OCI-LY7 (cell line): ENCODE measurements at regions not wholly inside any gene's neighbourhood (a gene's known extent, or its start where the extent isn't known, plus 50 kb on each side); places are given as distances from the start of the nearest gene placed in this dataset.

Experiments
- EZH2phosphoT487 ChIP-seq: fragments of 200-600 bp; sonication (generic); IDR thresholded peaks from 2 replicates; pipeline ENCODE4 v1.6.1; 2018; ENCODE audit warnings: low read depth, borderline replicate concordance, mild to moderate bottlenecking, mixed run types, antibody characterized with exemption, low read length, moderate library complexity, mixed read lengths
- TF ChIP-seq, protein P1 (sequence below): fragments of 200-600 bp; sonication (generic); conservative IDR thresholded peaks from 2 replicates; pipeline ENCODE4 v1.5.1; 2014; ENCODE audit warnings: mild to moderate bottlenecking, antibody characterized with exemption, low read length, moderate library complexity, mixed read lengths

GRCh38 chrX:6906608-6907007 lies 240.9 kb upstream of the STS start:
- TF ChIP-seq, protein P1, sequence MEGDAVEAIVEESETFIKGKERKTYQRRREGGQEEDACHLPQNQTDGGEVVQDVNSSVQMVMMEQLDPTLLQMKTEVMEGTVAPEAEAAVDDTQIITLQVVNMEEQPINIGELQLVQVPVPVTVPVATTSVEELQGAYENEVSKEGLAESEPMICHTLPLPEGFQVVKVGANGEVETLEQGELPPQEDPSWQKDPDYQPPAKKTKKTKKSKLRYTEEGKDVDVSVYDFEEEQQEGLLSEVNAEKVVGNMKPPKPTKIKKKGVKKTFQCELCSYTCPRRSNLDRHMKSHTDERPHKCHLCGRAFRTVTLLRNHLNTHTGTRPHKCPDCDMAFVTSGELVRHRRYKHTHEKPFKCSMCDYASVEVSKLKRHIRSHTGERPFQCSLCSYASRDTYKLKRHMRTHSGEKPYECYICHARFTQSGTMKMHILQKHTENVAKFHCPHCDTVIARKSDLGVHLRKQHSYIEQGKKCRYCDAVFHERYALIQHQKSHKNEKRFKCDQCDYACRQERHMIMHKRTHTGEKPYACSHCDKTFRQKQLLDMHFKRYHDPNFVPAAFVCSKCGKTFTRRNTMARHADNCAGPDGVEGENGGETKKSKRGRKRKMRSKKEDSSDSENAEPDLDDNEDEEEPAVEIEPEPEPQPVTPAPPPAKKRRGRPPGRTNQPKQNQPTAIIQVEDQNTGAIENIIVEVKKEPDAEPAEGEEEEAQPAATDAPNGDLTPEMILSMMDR, result no peak
- no peak for TF ChIP-seq EZH2phosphoT487
